B cell (primary cell): ENCODE measurements at regions not wholly inside any gene's neighbourhood (a gene's known extent, or its start where the extent isn't known, plus 50 kb on each side); places are given as distances from the start of the nearest gene placed in this dataset.

Source experiments
- ATAC-seq: fragments of 200-7000 bp; cut with Tn5 transposase; one replicate; pipeline ENCODE4 v1.10.0; 2021; ENCODE audit warnings: low read depth, mild to moderate bottlenecking, moderate number of reproducible peaks, moderate library complexity
- CTCF ChIA-PET: fragments of 350-600 bp; sonication (Branson Sonifier 250); formaldehyde crosslinking; loops from one replicate; lab custom pipeline; 2021; ENCODE audit warnings: antibody characterized with exemption, inconsistent platforms; lab: Charles Lee
- POLR2A ChIA-PET: fragments of 350-600 bp; sonication (Branson Sonifier 250); formaldehyde crosslinking; loops from one replicate; lab custom pipeline; 2021; ENCODE audit warnings: antibody characterized with exemption; lab: Charles Lee
- DNase-seq: peaks from one replicate; pipeline ENCODE4 v3.0.0; 2013
- H2AFZ ChIP-seq: 2 replicates; pipeline ENCODE4 v1.6.1; 2012; ENCODE audit warnings: mild to moderate bottlenecking, low read depth, low read length; ENCODE audit not compliant: insufficient read depth, poor library complexity, severe bottlenecking
- H3K27ac ChIP-seq, 2 donors: 1 replicate in 1 of 2; 2 replicates in 1 of 2; pipeline ENCODE4 v1.5.1; 2012 to 2013; ENCODE audit warnings: low read length in 2 of 2, mild to moderate bottlenecking in 2 of 2, moderate library complexity in 1 of 2
- H3K27me3 ChIP-seq, 4 experiments: fragments of 200-600 bp in 1 of 4; sonication (generic) in 1 of 4; replicated peaks in 1 of 4; 1 replicate in 2 of 4; 2 replicates in 2 of 4; pipeline versions ENCODE4 v1.6.1 to v1.7.0; 2013 to 2016; ENCODE audit warnings: low read length in 3 of 4, mild to moderate bottlenecking in 2 of 4, mixed read lengths in 1 of 4, moderate library complexity in 1 of 4; ENCODE audit not compliant: insufficient read depth in 4 of 4, control insufficient read depth in 3 of 4; ENCODE audit errors: control extremely low read depth in 1 of 4
- H3K36me3 ChIP-seq, 2 experiments: replicated peaks in 1 of 2; 1 replicate in 1 of 2; 2 replicates in 1 of 2; pipeline versions ENCODE4 v1.6.1 to v1.7.1; 2013; ENCODE audit warnings: low read length in 1 of 2; ENCODE audit not compliant: insufficient read depth in 2 of 2, control insufficient read depth in 1 of 2; ENCODE audit errors: control extremely low read depth in 1 of 2, extremely low read depth in 1 of 2
- H3K4me1 ChIP-seq, 2 donors: fragments of 200-600 bp in 1 of 2; sonication (generic) in 1 of 2; 1 replicate in 1 of 2; 2 replicates in 1 of 2; pipeline versions ENCODE4 v1.5.1 to v1.6.1; 2013 to 2017; ENCODE audit warnings: low read length in 2 of 2; ENCODE audit not compliant: control insufficient read depth in 2 of 2, insufficient read depth in 2 of 2
- H3K4me2 ChIP-seq: replicated peaks from 2 replicates; pipeline ENCODE3; 2012; ENCODE audit warnings: mild to moderate bottlenecking, low read depth, low read length; ENCODE audit not compliant: poor library complexity, severe bottlenecking
- H3K4me3 ChIP-seq, 5 experiments: fragments of 200-600 bp in 1 of 5; sonication (generic) in 1 of 5; 1 replicate in 3 of 5; 2 replicates in 2 of 5; pipeline versions ENCODE4 v1.5.1 to v1.7.0; 2011 to 2016; ENCODE audit warnings: low read length in 4 of 5, mild to moderate bottlenecking in 4 of 5, low read depth in 2 of 5, control low read depth in 1 of 5, moderate library complexity in 1 of 5; ENCODE audit not compliant: insufficient read depth in 1 of 5; ENCODE audit errors: control extremely low read depth in 1 of 5, extremely low read depth in 1 of 5
- H3K79me2 ChIP-seq: fragments of 200-600 bp; sonication (generic); one replicate; pipeline ENCODE4 v1.6.0; 2016; ENCODE audit warnings: low read length; ENCODE audit not compliant: control insufficient read depth, insufficient read depth
- H3K9ac ChIP-seq: fragments of 200-600 bp; sonication (generic); 2 replicates; pipeline ENCODE4 v1.6.1; 2017; ENCODE audit warnings: mild to moderate bottlenecking, low read length, moderate library complexity
- H3K9me3 ChIP-seq, 3 donors: one replicate each; pipeline versions ENCODE4 v1.6.1 to v1.7.1; 2013; ENCODE audit warnings: low read length in 2 of 3; ENCODE audit not compliant: control insufficient read depth in 2 of 3, insufficient read depth in 1 of 3; ENCODE audit errors: control extremely low read depth in 1 of 3
- H4K20me1 ChIP-seq: 2 replicates; pipeline ENCODE4 v1.6.0; 2012; ENCODE audit warnings: mild to moderate bottlenecking, low read length; ENCODE audit not compliant: insufficient read depth, control insufficient read depth, poor library complexity, severe bottlenecking
- H3K27ac Mint-ChIP-seq: one replicate; pipeline ENCODE4 v1.8.0; 2021; ENCODE audit warnings: mixed read lengths
- H3K27me3 Mint-ChIP-seq: one replicate; pipeline ENCODE4 v1.8.0; 2021; ENCODE audit warnings: mixed read lengths
- H3K4me1 Mint-ChIP-seq: one replicate; pipeline ENCODE4 v1.8.0; 2021; ENCODE audit warnings: mixed read lengths
- H3K4me3 Mint-ChIP-seq: one replicate; pipeline ENCODE4 v1.8.0; 2021; ENCODE audit warnings: mixed read lengths
- H3K9me3 Mint-ChIP-seq: one replicate; pipeline ENCODE4 v1.8.0; 2022; ENCODE audit warnings: mixed read lengths; ENCODE audit not compliant: insufficient read depth
- CTCF ChIP-seq: fragments of 200-600 bp; IDR thresholded peaks from one replicate; pipeline ENCODE4 v1.8.0; 2022; ENCODE audit warnings: antibody characterized with exemption, mild to moderate bottlenecking
- EZH2 ChIP-seq: IDR thresholded peaks from 2 replicates; pipeline ENCODE4 v1.6.1; 2012; ENCODE audit warnings: borderline replicate concordance, low read depth, mild to moderate bottlenecking, moderate library complexity, low read length; ENCODE audit not compliant: insufficient read depth, poor library complexity, severe bottlenecking
- WGBS: methylation state at CpG from one replicate; pipeline ENCODE4 v1.1.5; 2013; ENCODE audit warnings: missing lambda C conversion rate; ENCODE audit not compliant: insufficient coverage; 5-methylcytosine and 5-hydroxymethylcytosine counted together
- intact Hi-C: fragments of 100-400 bp; cut with micrococcal nuclease; formaldehyde crosslinking; loops from one replicate; pipeline ENCODE4 v1.10.0; 2022

GRCh38 chr13:61192826-61193225 lies 222.8 kb downstream of the PCDH20 start:
- Mint-ChIP-seq H3K4me3 (no peak overlapping the region), H3K27ac (no peak overlapping the region), H3K9me3 (peaks cover 4% of the 10 kb centered on the region), H3K27me3 (no peaks in the 10 kb centered on the region), H3K4me1 (no peaks in the 10 kb centered on the region)
- ChIA-PET POLR2A (no interaction called here), CTCF (no interaction called here)
- H2AFZ ChIP-seq, result no peak overlapping the region
- DNase-seq (no peak), ATAC-seq (no peak)
- no peaks in the 10 kb centered on the region for H3K27me3 ChIP-seq
- intact Hi-C loops, result no loop called here
- no peak overlapping the region for H3K4me3 ChIP-seq
- no peaks in the 10 kb centered on the region for H3K36me3 ChIP-seq
- no peak overlapping the region for H3K4me2 ChIP-seq
- no peaks in the 10 kb centered on the region for H3K4me1 ChIP-seq
- WGBS, result 100% methylated on average over 1 of the region's 1 CpG
- no peak overlapping the region for H3K9ac ChIP-seq
- no peaks in the 10 kb centered on the region for H4K20me1 ChIP-seq
- H3K9me3 ChIP-seq, result no peaks in the 10 kb centered on the region
- no peak for TF ChIP-seq EZH2
- TF ChIP-seq CTCF, result no peak
- H3K27ac ChIP-seq, result no peak overlapping the region
- no peaks in the 10 kb centered on the region for H3K79me2 ChIP-seq

- H3K4me3 Mint-ChIP-seq, result no peak overlapping the region
- H3K27me3 Mint-ChIP-seq, result no peaks in the 10 kb centered on the region
- intact Hi-C loops, result no loop called here
- Histone ChIP-seq H2AFZ (no peak overlapping the region), H3K27ac (no peak overlapping the region), H3K36me3 (no peaks in the 10 kb centered on the region), H3K4me2 (no peak overlapping the region), H3K9me3 (no peaks in the 10 kb centered on the region), H3K79me2 (no peaks in the 10 kb centered on the region), H3K27me3 (no peaks in the 10 kb centered on the region), H3K9ac (no peak overlapping the region), H3K4me1 (no peaks in the 10 kb centered on the region), H3K4me3 (no peak overlapping the region), H4K20me1 (no peaks in the 10 kb centered on the region)
- CTCF ChIA-PET, result no interaction called here
- no peaks in the 10 kb centered on the region for H3K4me1 Mint-ChIP-seq
- POLR2A ChIA-PET, result no interaction called here
- DNase-seq (no peak), ATAC-seq (no peak)
- 92% methylated on average over 2 of the region's 2 CpGs for WGBS
- H3K9me3 Mint-ChIP-seq, result no peaks in the 10 kb centered on the region
- H3K27ac Mint-ChIP-seq, result no peak overlapping the region
- TF ChIP-seq CTCF (no peak), EZH2 (no peak)
Observed at GRCh38 chr13:61188057-61188456, 227.6 kb downstream of the PCDH20 start.
